Activated T-cell treated with anti-CD3 and anti-CD28 coated beads for 1 hour (primary cell): ENCODE measurements at regions not wholly inside any gene's neighbourhood (a gene's known extent, or its start where the extent isn't known, plus 50 kb on each side); places are given as distances from the start of the nearest gene placed in this dataset.
"Not testable (repeated sequence)": the region's sequence is repeated elsewhere in the genome, so short reads cannot be mapped to it uniquely, and the experiment has no call there.

Experiments used
- DNase-seq: peaks from one replicate; pipeline ENCODE4 v3.0.0-alpha.2; 2020; ENCODE audit warnings: low read depth

DNA sequence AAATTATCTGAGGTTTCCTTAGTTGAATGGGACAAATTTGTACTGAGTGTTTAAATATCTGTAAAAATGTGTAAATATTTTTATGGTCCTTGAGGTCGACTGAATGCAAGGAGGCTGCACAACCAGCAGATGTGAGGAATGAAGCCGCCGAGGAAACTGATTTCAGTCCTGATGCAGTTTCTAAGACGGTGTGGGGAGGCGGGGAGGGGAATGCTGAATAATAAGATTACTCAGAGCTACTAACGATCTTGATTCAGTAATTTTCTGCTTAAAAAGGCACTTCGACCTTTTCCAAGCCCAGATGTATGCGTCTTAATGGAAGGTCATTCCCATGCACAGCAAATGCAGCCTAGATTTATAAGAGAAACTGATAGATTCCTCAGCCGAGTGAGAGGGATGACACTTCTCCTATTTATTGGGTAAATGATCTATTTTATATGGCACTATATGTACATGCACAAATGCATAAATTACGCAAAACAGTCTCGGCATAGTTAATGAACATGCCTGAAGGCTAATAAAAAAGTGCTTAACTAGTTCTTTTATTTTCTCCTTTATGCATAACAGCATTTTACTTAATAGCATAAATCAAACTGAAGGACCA is 167.6 kb upstream of the PITRM1 start:
- no peak for DNase-seq

DNA sequence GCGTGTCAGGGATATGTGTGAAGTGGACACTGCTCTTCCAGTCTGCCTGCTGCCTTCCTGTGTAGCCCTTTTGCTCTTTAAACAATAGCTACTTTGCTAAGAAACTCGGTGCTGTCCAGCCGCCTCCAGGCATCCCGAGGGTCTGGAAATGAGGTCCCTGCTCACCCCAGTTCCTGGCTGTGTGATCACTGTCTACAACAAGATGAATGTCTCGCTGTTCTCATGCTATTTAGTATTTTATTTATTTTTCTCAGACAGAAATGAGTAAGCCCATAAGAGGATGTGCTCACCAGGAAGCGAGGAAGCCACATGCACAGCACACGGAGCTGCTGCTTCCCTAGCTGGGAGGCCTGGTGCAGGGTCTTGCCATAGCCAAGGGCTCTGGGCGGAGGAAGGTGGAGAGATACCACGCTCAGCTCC is 167.0 kb upstream of the PITRM1 start:
- DNase-seq, result no peak

GRCh38 chr10:3339121-3339520 is 166.5 kb upstream of the PITRM1 start:
- DNase-seq, result no peak

DNA sequence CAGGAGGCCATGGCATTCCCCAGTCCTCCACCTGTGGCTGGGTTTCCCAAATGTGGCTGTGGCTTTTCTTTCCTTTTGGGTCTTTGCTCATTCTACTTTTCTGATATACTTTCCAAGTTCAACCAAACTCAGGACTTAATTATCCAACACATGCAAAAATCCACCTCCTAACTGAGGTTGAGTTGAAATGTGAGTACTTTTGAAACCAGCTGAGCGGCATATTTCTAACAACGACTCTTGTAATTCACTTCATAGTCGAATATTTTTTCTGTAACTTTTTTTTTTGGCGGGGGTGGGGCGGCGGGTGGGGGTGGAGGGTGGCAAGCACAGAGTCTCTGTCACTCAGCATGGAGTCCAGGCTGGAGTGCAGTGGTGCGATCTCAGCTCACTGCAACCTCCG is 165.2 kb upstream of the PITRM1 start:
- no peak for DNase-seq

DNA sequence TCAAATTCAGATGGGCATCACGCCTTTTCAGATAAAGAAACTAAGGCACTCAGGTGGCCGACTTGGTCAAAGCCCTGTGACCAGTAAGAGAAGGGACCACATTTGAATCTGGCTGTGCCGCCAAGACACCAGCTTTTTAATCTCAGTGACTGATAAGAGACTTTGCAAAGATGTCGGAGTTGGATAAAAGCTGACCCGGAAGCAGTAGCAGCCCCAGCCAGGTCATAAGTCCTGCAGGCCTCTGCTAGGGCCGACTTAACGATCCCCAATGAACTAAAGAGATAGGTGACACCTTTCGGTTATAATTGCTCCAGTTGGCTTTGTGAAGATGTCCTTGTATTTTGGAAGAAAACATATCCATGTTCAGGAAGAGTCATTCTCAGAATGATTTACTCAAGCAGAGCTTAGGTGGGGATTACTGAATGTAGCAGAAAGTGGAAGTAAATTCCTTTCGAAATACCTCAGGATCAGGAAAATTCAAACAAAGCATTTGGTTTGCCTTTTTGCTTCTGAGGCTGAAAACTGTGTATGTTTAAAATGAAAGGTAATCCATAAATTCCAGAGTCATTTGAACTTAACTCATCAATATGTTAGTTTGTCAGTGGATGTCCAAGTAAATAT is 164.2 kb upstream of the PITRM1 start:
- DNase-seq, result no peak

- DNase-seq, result no peak
These were observed 160.8 kb upstream of the PITRM1 start for GRCh38 chr10:3333426-3333825.

DNA sequence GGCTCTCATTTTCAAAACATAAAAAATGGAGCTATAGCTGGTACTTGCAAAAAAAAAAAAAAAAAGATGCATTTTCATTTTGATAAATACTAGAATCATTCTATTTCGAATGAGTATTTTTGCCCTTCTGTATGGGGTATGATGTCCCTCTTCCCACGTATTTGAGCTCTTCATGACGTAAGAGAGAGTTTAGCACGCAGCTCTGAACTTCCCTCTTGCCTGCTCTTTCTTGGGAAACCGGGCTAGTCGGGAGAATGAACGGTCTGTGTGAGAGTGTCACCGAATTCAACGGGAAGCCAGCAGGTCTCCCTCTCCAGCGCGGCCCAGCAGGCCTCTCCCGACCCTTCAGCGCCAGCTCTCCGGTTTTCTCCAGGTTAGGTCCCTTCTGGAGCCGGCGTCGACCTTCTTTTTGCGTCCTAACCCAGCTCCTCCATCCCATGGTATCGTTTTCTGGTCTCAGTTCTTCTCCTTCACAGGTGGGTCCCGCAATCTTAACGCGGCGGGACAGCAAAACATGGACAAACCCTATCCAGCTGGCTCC is 159.2 kb upstream of the PITRM1 start:
- no peak for DNase-seq

DNA sequence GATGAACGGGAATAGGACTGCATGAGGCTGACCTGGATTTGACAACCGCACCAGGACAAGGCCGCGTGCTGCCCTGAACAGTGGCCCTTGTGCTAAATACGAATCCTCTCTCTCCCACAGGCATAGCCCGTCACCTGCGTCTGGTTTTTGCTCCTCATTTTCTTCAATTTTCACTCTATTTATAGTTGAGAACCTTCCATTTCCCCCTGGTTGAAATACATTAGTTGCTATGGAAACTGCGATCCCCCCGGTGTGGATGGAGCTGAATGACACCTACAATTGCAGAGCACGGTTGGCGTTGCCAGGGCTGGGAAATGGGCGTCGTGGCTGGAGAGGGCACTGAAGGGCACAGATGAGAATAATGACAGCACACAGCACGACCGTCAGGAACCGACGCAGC is 158.6 kb upstream of the PITRM1 start:
- DNase-seq, result no peak

DNA sequence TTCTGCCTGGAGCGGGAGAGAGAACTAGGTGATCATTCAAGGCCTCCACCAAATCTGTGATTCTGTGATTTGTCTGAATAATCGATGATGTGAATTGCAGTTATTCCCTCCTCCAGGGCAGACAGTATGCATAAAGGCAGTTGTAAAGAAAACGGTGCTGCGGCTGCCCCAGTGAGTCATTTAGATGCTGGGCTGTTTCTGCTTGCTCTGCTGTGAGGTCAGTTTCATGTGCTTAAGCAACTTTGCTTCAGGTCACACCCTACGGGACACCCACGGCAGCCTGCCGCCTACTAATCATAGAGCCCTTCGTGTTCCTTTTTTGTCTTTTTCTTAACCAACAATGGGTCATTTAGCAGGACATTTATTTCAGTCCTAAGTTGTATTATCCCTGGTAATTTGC is 158.1 kb upstream of the PITRM1 start:
- DNase-seq, result no peak

GRCh38 chr10:3325954-3326750 is 153.6 kb upstream of the PITRM1 start:
- no peak for DNase-seq

DNA sequence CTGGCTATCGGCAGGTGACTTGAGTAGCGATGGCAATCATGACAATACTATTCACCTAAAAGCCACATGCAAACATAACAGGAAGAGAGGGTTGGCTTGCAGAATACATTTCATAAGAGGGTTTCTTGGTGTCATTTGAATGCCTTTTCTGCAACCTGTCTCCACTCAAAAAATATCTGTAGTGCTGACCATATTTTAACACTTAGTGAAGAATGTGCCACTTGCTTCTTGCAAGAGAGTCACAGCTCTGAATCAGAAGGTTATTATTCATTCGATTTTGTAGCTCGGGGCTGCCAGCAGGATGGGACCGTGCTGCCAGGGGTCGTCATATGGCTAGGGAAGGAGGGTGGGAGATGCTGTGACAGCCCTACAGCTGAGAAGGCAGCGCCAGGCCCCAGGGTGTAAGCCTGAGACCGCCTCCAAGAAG is 152.0 kb upstream of the PITRM1 start:
- DNase-seq, result no peak

GRCh38 chr10:3323865-3324498 is 151.4 kb upstream of the PITRM1 start:
- DNase-seq, result no peak

DNA sequence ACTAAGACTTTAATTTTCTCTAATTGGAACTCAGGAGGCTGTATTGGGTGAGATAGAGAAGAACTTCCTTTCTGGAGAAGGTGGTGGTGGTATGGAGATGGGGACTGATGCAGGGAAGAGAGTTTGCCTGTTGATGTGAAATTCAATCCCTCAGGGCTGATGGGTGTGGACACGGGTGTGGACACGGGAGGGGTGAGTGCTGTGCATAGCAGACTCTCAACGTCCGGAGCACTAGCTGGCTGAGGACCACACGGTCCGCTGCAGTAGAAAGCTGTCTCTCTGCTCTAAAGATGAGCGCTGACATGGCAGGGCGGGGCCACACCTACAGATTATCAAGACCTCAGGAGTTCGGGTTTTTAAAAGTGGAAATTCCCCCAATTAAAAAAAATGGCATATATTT is 148.5 kb upstream of the PITRM1 start:
- DNase-seq, result no peak

GRCh38 chr10:3319811-3320226 is 147.2 kb upstream of the PITRM1 start:
- DNase-seq, result no peak

- DNase-seq, result not testable (repeated sequence)
These were observed 145.9 kb upstream of the PITRM1 start for GRCh38 chr10:3318480-3318807.

GRCh38 chr10:3317553-3318479 is 145.2 kb upstream of the PITRM1 start:
- DNase-seq, result not testable (repeated sequence)

- DNase-seq, result not testable (repeated sequence)
These were observed 142.0 kb upstream of the PITRM1 start for GRCh38 chr10:3314445-3315085.

DNA sequence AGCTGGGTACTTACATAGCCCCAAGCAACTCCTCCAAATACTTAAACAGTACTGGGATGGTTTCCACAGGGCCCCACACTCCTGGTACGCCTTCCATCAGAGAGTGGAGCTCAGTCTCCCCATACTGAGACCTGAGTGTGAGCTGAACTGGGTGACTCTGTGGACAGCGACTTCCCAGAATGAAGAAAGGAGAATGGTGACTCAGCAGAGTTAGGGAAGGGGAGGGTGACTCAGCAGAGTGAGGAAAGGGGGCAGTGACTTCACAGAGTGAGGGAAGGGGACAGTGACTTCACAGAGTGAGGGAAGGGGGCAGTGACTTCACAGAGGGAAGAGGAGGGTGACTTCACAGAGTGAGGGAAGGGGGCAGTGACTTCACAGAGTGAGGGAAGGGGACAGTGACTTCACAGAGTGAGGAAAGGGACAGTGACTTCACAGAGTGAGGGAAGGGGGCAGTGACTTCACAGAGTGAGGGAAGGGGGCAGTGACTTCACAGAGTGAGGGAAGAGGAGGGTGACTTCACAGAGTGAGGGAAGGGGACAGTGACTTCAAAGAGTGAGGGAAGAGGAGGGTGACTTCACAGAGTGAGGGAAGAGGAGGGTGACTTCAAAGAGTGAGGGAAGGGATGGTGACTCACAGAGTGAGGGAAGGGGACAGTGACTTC is 141.3 kb upstream of the PITRM1 start:
- DNase-seq, result not testable (repeated sequence)

DNA sequence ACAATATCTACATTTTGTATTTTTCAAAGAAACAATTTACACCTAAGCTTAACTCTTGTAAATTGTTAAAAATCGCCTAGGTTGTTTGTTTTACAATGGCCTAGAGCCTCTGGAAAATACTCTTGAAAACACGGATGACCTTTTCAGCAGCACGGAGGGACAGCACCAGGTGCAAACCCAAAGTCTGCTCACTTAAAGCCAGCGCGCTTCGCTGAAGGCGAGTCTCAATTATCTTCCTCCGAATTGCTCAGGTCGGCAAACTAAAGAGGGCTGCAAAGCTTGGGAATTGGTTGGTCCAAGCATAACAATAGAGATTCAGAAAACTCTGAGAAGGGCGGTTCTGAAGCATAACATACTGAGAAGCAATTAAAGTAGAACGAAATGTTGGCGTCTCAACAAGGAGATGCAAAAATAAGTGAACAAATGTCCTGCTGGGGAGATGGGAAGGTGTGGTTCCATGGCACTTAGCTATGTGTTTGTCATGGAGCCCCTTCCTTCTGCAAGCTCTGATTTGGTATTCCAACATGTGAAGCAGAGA is 139.9 kb upstream of the PITRM1 start:
- DNase-seq, result no peak
